ENCODE measurements at regions not wholly inside any gene's neighbourhood (a gene's known extent, or its start where the extent isn't known, plus 50 kb on each side); places are given as distances from the start of the nearest gene placed in this dataset.

DNA sequence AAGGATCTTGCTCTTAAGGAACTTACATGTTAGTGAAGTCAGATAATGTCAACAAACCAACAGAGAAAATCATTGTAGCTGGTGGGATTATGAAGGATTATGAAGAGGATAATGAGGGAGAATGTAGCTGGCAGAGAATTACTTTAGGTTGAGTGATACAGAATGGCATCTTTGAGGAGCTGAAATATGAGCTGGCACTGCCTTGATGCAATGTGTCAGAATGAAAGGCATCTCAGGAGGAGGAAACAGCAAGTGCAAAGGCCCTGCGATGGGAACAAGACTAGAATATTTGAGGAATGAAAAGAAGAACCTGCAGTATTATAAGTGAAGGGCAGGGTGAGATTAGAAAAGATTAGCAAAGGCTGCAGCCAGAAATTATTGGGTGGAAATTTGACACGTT is 237.2 kb upstream of the ADAMTS9 start:
- TF ChIP-seq, protein P1, sequence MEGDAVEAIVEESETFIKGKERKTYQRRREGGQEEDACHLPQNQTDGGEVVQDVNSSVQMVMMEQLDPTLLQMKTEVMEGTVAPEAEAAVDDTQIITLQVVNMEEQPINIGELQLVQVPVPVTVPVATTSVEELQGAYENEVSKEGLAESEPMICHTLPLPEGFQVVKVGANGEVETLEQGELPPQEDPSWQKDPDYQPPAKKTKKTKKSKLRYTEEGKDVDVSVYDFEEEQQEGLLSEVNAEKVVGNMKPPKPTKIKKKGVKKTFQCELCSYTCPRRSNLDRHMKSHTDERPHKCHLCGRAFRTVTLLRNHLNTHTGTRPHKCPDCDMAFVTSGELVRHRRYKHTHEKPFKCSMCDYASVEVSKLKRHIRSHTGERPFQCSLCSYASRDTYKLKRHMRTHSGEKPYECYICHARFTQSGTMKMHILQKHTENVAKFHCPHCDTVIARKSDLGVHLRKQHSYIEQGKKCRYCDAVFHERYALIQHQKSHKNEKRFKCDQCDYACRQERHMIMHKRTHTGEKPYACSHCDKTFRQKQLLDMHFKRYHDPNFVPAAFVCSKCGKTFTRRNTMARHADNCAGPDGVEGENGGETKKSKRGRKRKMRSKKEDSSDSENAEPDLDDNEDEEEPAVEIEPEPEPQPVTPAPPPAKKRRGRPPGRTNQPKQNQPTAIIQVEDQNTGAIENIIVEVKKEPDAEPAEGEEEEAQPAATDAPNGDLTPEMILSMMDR (IDR thresholded peaks at IDR 0.05) = no peak
- TF ChIP-seq POLR2A (IDR thresholded peaks at IDR 0.05) = no peak
